Neutrophil (primary cell): ENCODE measurements at regions not wholly inside any gene's neighbourhood (a gene's known extent, or its start where the extent isn't known, plus 50 kb on each side); places are given as distances from the start of the nearest gene placed in this dataset.

ENCODE experiments used
- H3K27ac ChIP-seq: fragments of 200-600 bp; sonication (generic); 2 replicates; pipeline ENCODE4 v1.5.1; 2016; ENCODE audit warnings: mild to moderate bottlenecking, moderate library complexity
- H3K27me3 ChIP-seq: fragments of 200-600 bp; sonication (generic); 2 replicates; pipeline ENCODE4 v1.6.0; 2016; ENCODE audit warnings: mild to moderate bottlenecking
- H3K36me3 ChIP-seq: fragments of 200-600 bp; sonication (generic); 2 replicates; pipeline ENCODE4 v1.5.1; 2017
- H3K4me1 ChIP-seq, 2 experiments: fragments of 200-600 bp in 1 of 2; sonication (generic) in 1 of 2; 1 replicate in 1 of 2; 2 replicates in 1 of 2; pipeline versions ENCODE4 v1.5.1 to v1.6.1; 2013 to 2016; ENCODE audit warnings: low read depth in 1 of 2, low read length in 1 of 2, mild to moderate bottlenecking in 1 of 2, moderate library complexity in 1 of 2; ENCODE audit not compliant: control insufficient read depth in 1 of 2, insufficient read depth in 1 of 2
- H3K4me3 ChIP-seq, 2 experiments: fragments of 200-600 bp in 1 of 2; sonication (generic) in 1 of 2; 1 replicate in 1 of 2; 2 replicates in 1 of 2; pipeline ENCODE4 v1.5.1; 2013 to 2016; ENCODE audit warnings: low read depth in 1 of 2, low read length in 1 of 2, mild to moderate bottlenecking in 1 of 2, moderate library complexity in 1 of 2
- H3K9me3 ChIP-seq: fragments of 200-600 bp; sonication (generic); 2 replicates; pipeline ENCODE4 v1.5.1; 2016
- TF ChIP-seq, protein P1 (sequence below): fragments of 200-600 bp; sonication (generic); IDR thresholded peaks from 2 replicates; pipeline ENCODE4 v1.5.1; 2016; ENCODE audit warnings: antibody characterized with exemption

DNA sequence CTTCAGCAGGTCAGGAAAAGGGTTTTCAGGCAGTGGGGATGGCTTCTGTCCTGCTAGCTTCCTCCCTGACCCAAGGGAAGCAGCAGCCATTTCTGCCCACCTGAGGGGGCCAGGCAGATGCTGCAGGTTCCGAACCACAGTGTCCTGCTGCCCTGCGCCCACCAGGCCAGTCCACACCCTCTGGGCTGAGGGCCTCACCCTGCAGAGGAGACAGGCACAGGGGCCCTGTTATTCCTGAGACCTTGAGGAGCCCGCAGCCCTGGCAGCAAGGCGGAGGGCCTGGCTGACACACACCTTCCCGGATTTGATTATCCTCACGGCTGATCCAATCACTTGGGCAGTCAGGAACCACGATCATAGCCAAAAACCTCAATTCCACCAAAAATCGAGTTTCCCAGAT, 725.8 kb downstream of the BRD1 start:
- H3K9me3 ChIP-seq = no peaks in the 10 kb centered on the region
- TF ChIP-seq, protein P1, sequence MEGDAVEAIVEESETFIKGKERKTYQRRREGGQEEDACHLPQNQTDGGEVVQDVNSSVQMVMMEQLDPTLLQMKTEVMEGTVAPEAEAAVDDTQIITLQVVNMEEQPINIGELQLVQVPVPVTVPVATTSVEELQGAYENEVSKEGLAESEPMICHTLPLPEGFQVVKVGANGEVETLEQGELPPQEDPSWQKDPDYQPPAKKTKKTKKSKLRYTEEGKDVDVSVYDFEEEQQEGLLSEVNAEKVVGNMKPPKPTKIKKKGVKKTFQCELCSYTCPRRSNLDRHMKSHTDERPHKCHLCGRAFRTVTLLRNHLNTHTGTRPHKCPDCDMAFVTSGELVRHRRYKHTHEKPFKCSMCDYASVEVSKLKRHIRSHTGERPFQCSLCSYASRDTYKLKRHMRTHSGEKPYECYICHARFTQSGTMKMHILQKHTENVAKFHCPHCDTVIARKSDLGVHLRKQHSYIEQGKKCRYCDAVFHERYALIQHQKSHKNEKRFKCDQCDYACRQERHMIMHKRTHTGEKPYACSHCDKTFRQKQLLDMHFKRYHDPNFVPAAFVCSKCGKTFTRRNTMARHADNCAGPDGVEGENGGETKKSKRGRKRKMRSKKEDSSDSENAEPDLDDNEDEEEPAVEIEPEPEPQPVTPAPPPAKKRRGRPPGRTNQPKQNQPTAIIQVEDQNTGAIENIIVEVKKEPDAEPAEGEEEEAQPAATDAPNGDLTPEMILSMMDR = no peak
- H3K36me3 ChIP-seq = no peaks in the 10 kb centered on the region
- H3K4me1 ChIP-seq = no peaks in the 10 kb centered on the region
- no peak overlapping the region for H3K27ac ChIP-seq
- H3K27me3 ChIP-seq = peaks cover 28% of the 10 kb centered on the region
- no peak overlapping the region for H3K4me3 ChIP-seq

DNA sequence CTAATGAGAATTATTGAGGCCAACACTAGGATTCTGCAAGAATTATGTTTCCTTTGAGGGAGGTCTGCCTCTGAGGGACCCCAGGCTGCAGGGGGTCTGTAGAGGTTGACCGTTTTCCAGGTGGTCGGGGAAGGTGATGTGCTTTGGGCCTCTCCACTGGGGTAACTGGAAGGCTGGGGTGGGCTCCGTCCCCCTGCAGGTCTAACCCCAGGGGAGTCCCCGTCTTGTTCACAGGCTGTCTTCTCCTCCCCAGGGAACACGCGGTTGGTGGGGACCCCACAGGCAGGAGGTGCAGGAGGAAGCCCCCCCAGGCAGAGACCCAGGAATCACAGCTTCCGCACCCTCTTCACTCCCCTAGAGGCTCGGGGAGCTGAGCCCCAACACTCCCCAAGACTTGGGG, 726.4 kb downstream of the BRD1 start:
- no peaks in the 10 kb centered on the region for H3K4me1 ChIP-seq
- H3K27ac ChIP-seq = no peak overlapping the region
- H3K27me3 ChIP-seq = peaks cover 28% of the 10 kb centered on the region
- H3K36me3 ChIP-seq = no peaks in the 10 kb centered on the region
- H3K9me3 ChIP-seq = no peaks in the 10 kb centered on the region
- TF ChIP-seq, protein P1 = no peak
- H3K4me3 ChIP-seq = no peak overlapping the region

DNA sequence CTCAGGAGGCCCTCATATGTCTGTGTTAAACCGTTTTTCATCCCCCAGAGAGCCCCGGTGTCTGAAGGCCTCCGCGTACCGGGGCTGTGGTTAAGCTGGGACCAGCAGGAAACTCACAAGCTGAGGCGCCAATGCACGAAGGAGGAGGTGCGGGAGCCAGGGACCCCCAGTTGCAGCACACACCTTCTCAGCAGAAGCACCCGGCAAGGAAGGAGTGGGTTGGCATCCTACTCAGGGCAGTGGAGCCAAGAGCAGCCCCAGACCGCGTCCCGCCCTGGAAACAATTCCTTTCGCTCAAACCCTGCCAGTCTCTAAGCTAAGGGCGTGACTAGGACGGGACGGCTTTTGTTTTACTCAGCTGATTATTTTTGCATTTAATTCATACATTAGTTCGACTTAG, 726.9 kb downstream of the BRD1 start:
- no peaks in the 10 kb centered on the region for H3K9me3 ChIP-seq
- H3K4me1 ChIP-seq = no peaks in the 10 kb centered on the region
- no peak overlapping the region for H3K4me3 ChIP-seq
- no peaks in the 10 kb centered on the region for H3K36me3 ChIP-seq
- H3K27ac ChIP-seq = no peak overlapping the region
- TF ChIP-seq, protein P1 = no peak
- H3K27me3 ChIP-seq = peaks cover 28% of the 10 kb centered on the region

DNA sequence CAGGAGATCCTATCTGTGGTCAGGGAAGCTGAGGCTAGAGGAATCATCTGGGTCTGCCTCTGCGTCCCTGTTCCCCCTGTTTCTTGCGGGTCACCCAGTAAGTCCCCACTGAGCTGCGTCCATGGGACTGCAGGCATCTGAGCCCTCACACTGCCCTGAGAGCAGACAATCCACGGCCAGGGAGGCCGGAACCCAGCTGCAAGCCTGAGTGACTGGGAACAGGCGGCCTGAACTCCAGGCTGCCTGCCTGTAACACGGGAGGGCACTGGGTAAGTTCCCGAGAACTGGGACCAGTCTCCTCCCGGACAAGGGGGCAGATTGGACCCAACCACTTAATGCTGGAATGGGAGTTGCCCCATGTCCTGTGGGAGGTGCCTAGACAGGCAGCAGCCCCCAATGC, 727.4 kb downstream of the BRD1 start:
- Histone ChIP-seq H3K27me3 (peaks cover 28% of the 10 kb centered on the region), H3K4me3 (no peak overlapping the region), H3K9me3 (no peaks in the 10 kb centered on the region), H3K4me1 (no peaks in the 10 kb centered on the region), H3K36me3 (no peaks in the 10 kb centered on the region), H3K27ac (no peak overlapping the region)
- TF ChIP-seq, protein P1 = no peak

DNA sequence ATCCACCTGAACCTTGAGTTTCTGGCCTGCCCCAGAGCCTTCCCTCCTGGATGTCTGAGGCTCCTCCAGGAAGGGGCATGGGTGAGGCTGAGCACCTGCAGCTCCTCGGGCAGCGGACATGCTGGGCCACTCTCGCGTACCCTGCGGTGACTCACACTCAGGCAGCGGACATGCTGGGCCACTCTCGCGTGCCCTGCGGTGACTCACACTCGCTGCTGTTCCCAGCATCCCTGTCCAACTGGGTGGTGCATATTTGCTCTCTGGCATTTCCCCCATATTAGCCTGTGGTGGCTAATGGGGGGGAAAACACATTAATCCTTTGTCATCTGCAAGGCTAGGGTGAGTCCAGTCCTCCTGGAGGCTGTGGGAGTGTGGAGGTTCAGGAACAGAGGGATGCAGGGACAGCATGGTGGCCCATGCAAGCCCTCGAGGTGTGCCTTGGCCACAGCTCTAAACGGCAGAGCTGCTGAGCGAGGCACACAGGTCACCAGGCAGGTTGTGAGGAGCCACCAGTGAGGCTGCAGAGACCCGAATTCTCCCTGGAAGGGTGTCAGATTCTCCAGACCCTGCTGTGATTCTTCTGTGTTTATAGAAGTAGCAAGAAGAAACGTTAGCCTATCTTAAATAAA, 728.1 kb downstream of the BRD1 start:
- Histone ChIP-seq H3K9me3 (no peaks in the 10 kb centered on the region), H3K27me3 (peaks cover 28% of the 10 kb centered on the region), H3K36me3 (no peaks in the 10 kb centered on the region), H3K27ac (no peak overlapping the region), H3K4me3 (no peak overlapping the region), H3K4me1 (no peaks in the 10 kb centered on the region)
- TF ChIP-seq, protein P1 = no peak
